ENCODE measurements at regions not wholly inside any gene's neighbourhood (a gene's known extent, or its start where the extent isn't known, plus 50 kb on each side); places are given as distances from the start of the nearest gene placed in this dataset.

GRCh38 chr3:106277731-106278130 lies 408.9 kb upstream of the CBLB start (continued):
- TF ChIP-seq, protein P1, sequence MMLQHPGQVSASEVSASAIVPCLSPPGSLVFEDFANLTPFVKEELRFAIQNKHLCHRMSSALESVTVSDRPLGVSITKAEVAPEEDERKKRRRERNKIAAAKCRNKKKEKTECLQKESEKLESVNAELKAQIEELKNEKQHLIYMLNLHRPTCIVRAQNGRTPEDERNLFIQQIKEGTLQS (IDR thresholded peaks at IDR 0.05) = no peak
- TF ChIP-seq FOXA2 (IDR thresholded peaks at IDR 0.05) = no peak
- no peak for TF ChIP-seq EGR1 (IDR thresholded peaks at IDR 0.05; ENCODE audit: low read depth in 2 of 2)
- TF ChIP-seq HNF4G (IDR thresholded peaks at IDR 0.05) = no peak

DNA sequence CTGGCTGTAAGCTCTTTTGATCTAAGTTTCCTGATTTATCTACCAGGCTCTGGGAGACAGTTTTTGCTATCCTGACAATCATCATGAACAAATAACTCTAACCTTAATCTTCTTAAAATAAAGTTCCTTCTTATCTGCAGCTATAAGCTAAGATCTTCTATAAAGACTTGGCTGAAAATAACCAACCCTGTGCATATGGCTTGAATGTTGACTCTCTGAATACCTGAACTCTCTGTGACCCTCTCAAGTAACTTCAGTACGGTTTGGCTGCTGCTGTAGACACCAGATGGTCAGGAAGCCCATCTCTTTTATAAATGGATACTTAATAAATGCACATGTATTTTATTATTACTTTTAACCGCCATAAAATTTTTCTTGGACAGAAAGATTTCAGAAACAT lies 412.4 kb upstream of the CBLB start:
- 13% methylated on average over 2 of the region's 2 CpGs for WGBS
- TF ChIP-seq, protein P2, sequence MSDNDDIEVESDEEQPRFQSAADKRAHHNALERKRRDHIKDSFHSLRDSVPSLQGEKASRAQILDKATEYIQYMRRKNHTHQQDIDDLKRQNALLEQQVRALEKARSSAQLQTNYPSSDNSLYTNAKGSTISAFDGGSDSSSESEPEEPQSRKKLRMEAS (IDR thresholded peaks at IDR 0.05) = no peak
- TF ChIP-seq YY1 (IDR thresholded peaks at IDR 0.05) (no peak), HNF4A (conservative IDR thresholded peaks at IDR 0.05) (no peak), NR2F2 (IDR thresholded peaks at IDR 0.05) (no peak), RXRA (IDR thresholded peaks at IDR 0.05) (no peak), FOXA2 (IDR thresholded peaks at IDR 0.05) (no peak), SP1 (IDR thresholded peaks at IDR 0.05) (no peak)
- TF ChIP-seq, protein P3, sequence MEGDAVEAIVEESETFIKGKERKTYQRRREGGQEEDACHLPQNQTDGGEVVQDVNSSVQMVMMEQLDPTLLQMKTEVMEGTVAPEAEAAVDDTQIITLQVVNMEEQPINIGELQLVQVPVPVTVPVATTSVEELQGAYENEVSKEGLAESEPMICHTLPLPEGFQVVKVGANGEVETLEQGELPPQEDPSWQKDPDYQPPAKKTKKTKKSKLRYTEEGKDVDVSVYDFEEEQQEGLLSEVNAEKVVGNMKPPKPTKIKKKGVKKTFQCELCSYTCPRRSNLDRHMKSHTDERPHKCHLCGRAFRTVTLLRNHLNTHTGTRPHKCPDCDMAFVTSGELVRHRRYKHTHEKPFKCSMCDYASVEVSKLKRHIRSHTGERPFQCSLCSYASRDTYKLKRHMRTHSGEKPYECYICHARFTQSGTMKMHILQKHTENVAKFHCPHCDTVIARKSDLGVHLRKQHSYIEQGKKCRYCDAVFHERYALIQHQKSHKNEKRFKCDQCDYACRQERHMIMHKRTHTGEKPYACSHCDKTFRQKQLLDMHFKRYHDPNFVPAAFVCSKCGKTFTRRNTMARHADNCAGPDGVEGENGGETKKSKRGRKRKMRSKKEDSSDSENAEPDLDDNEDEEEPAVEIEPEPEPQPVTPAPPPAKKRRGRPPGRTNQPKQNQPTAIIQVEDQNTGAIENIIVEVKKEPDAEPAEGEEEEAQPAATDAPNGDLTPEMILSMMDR (IDR thresholded peaks at IDR 0.05; ENCODE audit: low read depth, low read length, missing input control) = no peak
- TF ChIP-seq, protein P4, sequence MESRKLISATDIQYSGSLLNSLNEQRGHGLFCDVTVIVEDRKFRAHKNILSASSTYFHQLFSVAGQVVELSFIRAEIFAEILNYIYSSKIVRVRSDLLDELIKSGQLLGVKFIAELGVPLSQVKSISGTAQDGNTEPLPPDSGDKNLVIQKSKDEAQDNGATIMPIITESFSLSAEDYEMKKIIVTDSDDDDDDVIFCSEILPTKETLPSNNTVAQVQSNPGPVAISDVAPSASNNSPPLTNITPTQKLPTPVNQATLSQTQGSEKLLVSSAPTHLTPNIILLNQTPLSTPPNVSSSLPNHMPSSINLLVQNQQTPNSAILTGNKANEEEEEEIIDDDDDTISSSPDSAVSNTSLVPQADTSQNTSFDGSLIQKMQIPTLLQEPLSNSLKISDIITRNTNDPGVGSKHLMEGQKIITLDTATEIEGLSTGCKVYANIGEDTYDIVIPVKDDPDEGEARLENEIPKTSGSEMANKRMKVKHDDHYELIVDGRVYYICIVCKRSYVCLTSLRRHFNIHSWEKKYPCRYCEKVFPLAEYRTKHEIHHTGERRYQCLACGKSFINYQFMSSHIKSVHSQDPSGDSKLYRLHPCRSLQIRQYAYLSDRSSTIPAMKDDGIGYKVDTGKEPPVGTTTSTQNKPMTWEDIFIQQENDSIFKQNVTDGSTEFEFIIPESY (IDR thresholded peaks at IDR 0.05) = no peak
- DNase-seq (ENCODE audit: low spot score) = no peak
- Histone ChIP-seq H3K9ac (ENCODE audit: low read depth in 1 of 2, low read length in 2 of 2) (no peak overlapping the region), H3K36me3 (ENCODE audit: control insufficient read depth in 4 of 4, insufficient read depth in 3 of 4, low read depth in 1 of 4, low read length in 3 of 4) (no peaks in the 10 kb centered on the region), H3K4me1 (ENCODE audit: control insufficient read depth in 4 of 4, insufficient read depth in 4 of 4, low read length in 3 of 4) (no peaks in the 10 kb centered on the region), H3K27me3 (ENCODE audit: control insufficient read depth in 4 of 4, insufficient read depth in 4 of 4, low read length in 3 of 4) (peaks cover 0 to 4% (median 0%) of the 10 kb centered on the region in 4 donors), H3K27ac (ENCODE audit: low read depth in 1 of 2, low read length in 2 of 2) (no peak overlapping the region), H3K9me3 (ENCODE audit: control insufficient read depth in 4 of 4, low read length in 3 of 4) (peaks cover 0 to 2% (median 0%) of the 10 kb centered on the region in 4 donors), H3K4me3 (ENCODE audit: low read depth in 1 of 3, low read length in 3 of 3) (no peak overlapping the region)

- DNase-seq (ENCODE audit: low spot score) = no peak
- Histone ChIP-seq H3K4me1 (ENCODE audit: control insufficient read depth in 4 of 4, insufficient read depth in 4 of 4, low read length in 3 of 4) (no peaks in the 10 kb centered on the region), H3K9ac (ENCODE audit: low read depth in 1 of 2, low read length in 2 of 2) (no peak overlapping the region), H3K27me3 (ENCODE audit: control insufficient read depth in 4 of 4, insufficient read depth in 4 of 4, low read length in 3 of 4) (peaks cover 0 to 3% (median 0%) of the 10 kb centered on the region in 4 donors), H3K9me3 (ENCODE audit: control insufficient read depth in 4 of 4, low read length in 3 of 4) (peaks cover 0 to 2% (median 0%) of the 10 kb centered on the region in 4 donors), H3K4me3 (ENCODE audit: low read depth in 1 of 3, low read length in 3 of 3) (no peak overlapping the region), H3K36me3 (ENCODE audit: control insufficient read depth in 4 of 4, insufficient read depth in 3 of 4, low read depth in 1 of 4, low read length in 3 of 4) (no peaks in the 10 kb centered on the region), H3K27ac (ENCODE audit: low read depth in 1 of 2, low read length in 2 of 2) (no peak overlapping the region)
- WGBS = 81% methylated on average over 3 of the region's 3 CpGs
- TF ChIP-seq FOXA1 (IDR thresholded peaks at IDR 0.05) (no peak), EGR1 (IDR thresholded peaks at IDR 0.05; ENCODE audit: low read depth in 2 of 2) (no peak)
These were observed 414.1 kb upstream of the CBLB start for GRCh38 chr3:106282943-106283342.

- Histone ChIP-seq H3K9ac (ENCODE audit: low read depth in 1 of 2, low read length in 2 of 2) (no peak overlapping the region), H3K27ac (ENCODE audit: low read depth in 1 of 2, low read length in 2 of 2) (no peak overlapping the region), H3K9me3 (ENCODE audit: control insufficient read depth in 4 of 4, low read length in 3 of 4) (no peaks in the 10 kb centered on the region), H3K36me3 (ENCODE audit: control insufficient read depth in 4 of 4, insufficient read depth in 3 of 4, low read depth in 1 of 4, low read length in 3 of 4) (no peaks in the 10 kb centered on the region), H3K27me3 (ENCODE audit: control insufficient read depth in 4 of 4, insufficient read depth in 4 of 4, low read length in 3 of 4) (no peaks in the 10 kb centered on the region), H3K4me3 (ENCODE audit: low read depth in 1 of 3, low read length in 3 of 3) (no peak overlapping the region), H3K4me1 (ENCODE audit: control insufficient read depth in 4 of 4, insufficient read depth in 4 of 4, low read length in 3 of 4) (no peaks in the 10 kb centered on the region)
- TF ChIP-seq GABPA (IDR thresholded peaks at IDR 0.05 in 1 of 2, conservative IDR thresholded peaks at IDR 0.05 in 1 of 2) (no peak), YY1 (IDR thresholded peaks at IDR 0.05) (no peak), JUND (IDR thresholded peaks at IDR 0.05) (no peak), SP1 (IDR thresholded peaks at IDR 0.05) (no peak), EGR1 (IDR thresholded peaks at IDR 0.05; ENCODE audit: low read depth in 2 of 2) (no peak)
- WGBS = 91% methylated on average over 4 of the region's 4 CpGs
- DNase-seq (ENCODE audit: low spot score) = no peak
These were observed 420.0 kb upstream of the CBLB start for GRCh38 chr3:106288781-106289180.

Data from liver (tissue), 8 donors.